ENCODE measurements at regions not wholly inside any gene's neighbourhood (a gene's known extent, or its start where the extent isn't known, plus 50 kb on each side); places are given as distances from the start of the nearest gene placed in this dataset.

DNA sequence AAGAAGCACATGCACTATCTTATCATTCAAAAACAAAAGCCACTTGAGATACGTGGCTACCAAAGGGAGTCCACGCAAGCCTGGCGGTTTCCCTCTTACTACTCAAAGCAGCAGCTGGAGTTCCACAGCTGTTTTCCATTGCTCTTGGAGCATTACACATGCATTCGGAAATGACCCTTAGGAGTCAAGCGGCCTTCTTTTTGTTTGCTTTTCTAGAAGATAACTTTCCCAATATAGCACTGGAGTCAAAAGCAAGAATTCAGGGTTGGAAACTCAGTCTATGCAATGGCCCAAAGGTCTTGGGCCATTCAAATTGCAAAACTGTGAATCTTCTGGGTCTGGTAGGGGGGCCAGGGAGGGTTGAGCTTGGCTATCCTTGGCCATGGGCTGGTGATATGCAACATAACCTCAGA, 97.8 kb upstream of the MAF start:
- TF ChIP-seq, protein P1, sequence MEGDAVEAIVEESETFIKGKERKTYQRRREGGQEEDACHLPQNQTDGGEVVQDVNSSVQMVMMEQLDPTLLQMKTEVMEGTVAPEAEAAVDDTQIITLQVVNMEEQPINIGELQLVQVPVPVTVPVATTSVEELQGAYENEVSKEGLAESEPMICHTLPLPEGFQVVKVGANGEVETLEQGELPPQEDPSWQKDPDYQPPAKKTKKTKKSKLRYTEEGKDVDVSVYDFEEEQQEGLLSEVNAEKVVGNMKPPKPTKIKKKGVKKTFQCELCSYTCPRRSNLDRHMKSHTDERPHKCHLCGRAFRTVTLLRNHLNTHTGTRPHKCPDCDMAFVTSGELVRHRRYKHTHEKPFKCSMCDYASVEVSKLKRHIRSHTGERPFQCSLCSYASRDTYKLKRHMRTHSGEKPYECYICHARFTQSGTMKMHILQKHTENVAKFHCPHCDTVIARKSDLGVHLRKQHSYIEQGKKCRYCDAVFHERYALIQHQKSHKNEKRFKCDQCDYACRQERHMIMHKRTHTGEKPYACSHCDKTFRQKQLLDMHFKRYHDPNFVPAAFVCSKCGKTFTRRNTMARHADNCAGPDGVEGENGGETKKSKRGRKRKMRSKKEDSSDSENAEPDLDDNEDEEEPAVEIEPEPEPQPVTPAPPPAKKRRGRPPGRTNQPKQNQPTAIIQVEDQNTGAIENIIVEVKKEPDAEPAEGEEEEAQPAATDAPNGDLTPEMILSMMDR (conservative IDR thresholded peaks at IDR 0.05; ENCODE audit: low read depth, low read length): no peak
- DNase-seq (ENCODE audit: low read depth): no peak
- H3K4me3 ChIP-seq (ENCODE audit: low read length): no peak overlapping the region

DNA sequence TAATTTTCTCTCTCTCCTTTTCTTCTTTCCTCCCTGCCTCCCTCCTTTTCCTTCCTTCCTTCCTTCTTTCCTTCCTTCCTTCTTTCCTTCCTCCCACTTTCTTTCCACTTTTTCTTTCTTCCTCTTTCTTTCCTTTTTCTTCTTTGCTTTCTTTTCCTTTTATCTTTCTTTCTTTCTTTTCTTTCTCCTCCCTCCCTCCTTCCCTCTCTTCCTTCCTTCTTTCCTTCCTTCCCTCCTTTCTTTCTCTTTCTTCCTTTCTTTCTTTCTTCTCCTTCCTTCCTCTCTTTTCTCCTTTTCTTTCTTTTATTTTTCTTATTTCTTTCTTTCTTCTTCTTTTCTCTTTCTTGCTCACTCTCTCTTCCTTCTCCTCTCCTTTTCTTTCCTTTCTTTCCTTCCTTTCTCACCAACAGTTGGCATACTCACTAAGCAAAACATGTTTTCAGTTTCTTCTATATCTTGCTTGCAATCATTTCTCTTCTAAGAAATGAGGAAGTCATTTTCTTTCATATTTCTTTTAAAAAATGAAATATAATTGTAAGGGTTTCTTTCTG, 97.1 kb upstream of the MAF start:
- H3K4me3 ChIP-seq (ENCODE audit: low read length): no peak overlapping the region
- no peak for DNase-seq (ENCODE audit: low read depth)
- TF ChIP-seq, protein P1 (conservative IDR thresholded peaks at IDR 0.05; ENCODE audit: low read depth, low read length): no peak

DNA sequence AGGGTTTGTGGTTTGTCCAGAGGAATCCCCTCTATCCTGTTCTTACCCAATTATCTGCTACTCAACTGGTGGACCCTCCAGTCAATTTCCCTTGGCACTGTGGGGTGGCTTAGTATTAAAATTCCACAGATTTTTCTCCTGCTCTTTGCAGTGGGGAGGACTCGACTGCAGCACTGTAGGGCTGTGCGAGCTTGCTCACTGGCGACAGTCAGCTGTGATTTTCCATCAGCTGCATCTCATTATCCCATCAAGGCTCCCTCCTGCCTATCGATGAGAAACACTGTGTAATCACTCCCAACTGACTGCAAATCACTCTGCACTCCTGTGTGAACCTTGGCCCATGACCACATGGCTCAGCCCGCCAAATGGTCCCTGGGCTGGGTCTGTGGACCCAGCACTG, 90.5 kb upstream of the MAF start:
- H3K4me3 ChIP-seq (ENCODE audit: low read length): no peak overlapping the region
- TF ChIP-seq, protein P1 (conservative IDR thresholded peaks at IDR 0.05; ENCODE audit: low read depth, low read length): no peak
- DNase-seq (ENCODE audit: low read depth): no peak

DNA sequence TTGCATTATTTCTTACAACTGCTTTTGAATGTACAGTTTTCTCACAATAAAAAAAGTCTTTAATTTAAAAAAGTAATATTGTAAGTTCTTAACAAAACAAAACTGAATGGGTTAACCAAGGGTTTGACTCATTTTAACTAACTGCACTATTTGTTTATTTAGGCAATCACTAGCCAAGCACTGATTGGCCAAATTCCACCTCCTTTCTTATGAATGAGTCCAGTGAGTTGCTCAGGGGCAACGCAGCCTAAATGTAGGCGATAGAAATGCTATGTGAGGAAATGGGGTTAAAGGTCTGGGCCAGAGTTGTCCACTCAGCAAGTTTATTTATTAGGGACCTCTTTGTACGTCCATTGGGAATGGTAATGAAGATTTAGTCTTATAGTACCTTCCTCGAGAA, 89.6 kb upstream of the MAF start:
- DNase-seq (ENCODE audit: low read depth): no peak
- H3K4me3 ChIP-seq (ENCODE audit: low read length): no peak overlapping the region
- TF ChIP-seq, protein P1 (conservative IDR thresholded peaks at IDR 0.05; ENCODE audit: low read depth, low read length): no peak

DNA sequence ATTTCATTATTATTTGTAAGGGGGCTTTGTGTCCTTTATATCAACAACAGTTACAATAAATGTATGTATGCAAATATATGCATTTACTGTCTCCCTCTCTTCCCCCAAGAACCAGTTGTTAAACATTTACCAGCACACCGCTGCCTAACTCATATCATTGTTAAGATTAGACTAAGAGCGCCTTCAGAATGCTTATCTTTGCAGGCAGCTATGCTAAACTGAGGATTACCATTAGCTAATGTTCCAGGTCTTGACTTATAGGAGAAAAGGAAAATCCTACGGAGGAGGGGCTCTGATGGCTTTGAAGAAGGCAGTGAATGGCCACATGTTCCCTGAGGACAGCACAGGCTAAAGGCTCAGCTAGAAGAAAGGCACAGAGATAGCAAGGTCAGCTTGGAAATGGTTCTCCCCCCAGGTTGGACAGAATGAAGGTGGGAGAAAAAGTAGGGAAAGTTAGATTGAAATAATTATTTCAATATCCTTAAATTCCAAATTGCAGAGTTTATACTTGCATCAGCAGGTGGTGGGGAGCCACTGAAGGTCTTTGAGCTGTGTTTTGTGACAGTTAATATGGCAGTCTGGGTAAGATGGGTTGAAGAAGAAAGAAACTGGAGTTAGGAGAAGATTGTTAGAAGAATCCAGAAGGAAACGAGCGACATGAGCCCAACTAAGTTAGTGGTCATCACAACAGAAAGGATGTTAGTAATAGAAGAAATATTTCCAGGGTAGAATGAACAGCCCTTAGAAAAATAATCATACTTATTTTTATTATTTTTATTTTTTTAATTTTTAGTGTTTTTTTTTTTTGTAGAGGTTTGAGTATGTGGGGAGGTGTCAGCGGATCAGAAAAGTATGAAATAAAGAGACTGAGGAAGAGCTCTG, 87.0 kb upstream of the MAF start:
- TF ChIP-seq, protein P1 (conservative IDR thresholded peaks at IDR 0.05; ENCODE audit: low read depth, low read length): no peak
- no peak for DNase-seq (ENCODE audit: low read depth)
- H3K4me3 ChIP-seq (ENCODE audit: low read length): no peak overlapping the region

DNA sequence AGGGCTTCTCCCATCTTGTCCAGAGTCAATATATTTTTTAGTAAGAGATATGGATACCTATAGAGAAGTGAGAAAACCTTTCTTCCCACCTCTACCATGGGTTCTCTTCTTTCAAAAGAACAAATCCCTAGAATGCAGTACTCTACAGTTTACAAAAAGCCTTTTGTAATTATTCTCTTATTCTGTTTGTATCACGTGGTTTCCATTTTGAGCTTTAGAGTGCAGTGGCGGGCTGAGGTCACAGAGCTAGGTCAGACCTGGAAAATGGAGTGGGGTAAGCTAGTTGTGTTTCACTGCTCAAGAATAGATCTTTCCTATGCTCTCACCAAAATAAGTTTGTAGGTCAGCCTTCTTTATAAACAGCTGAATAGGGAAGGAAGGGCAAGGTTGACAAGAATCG, 85.3 kb upstream of the MAF start:
- TF ChIP-seq, protein P1 (conservative IDR thresholded peaks at IDR 0.05; ENCODE audit: low read depth, low read length): no peak
- H3K4me3 ChIP-seq (ENCODE audit: low read length): no peak overlapping the region
- DNase-seq (ENCODE audit: low read depth): no peak

DNA sequence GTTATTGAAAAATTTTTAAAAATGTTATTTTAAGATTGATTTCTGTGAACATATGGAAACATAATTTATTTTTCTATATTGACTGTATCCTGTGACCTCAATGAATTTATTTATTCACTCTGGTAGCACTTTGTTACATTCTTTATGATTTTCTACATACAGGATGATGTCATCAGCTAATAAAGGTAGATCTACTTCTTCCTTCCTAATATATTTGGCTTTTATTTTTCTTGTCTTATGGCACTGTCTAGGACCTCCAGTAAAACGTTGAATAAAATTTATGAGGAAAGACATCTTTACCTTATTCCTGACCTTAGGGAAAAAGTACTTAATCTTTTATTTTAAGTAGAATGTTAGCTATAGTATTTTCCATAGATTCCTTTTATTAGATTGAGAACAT, 78.8 kb upstream of the MAF start:
- H3K4me3 ChIP-seq (ENCODE audit: low read length): no peak overlapping the region
- TF ChIP-seq, protein P1 (conservative IDR thresholded peaks at IDR 0.05; ENCODE audit: low read depth, low read length): no peak
- no peak for DNase-seq (ENCODE audit: low read depth)

Data from retinal pigment epithelial cell (primary cell).